LHCN-M2 (cell line): ENCODE measurements at regions not wholly inside any gene's neighbourhood (a gene's known extent, or its start where the extent isn't known, plus 50 kb on each side); places are given as distances from the start of the nearest gene placed in this dataset.

Experiments
- DNase-seq: peaks from one replicate; pipeline ENCODE4 v3.0.0-alpha.2; 2012; ENCODE audit warnings: low read depth

DNA sequence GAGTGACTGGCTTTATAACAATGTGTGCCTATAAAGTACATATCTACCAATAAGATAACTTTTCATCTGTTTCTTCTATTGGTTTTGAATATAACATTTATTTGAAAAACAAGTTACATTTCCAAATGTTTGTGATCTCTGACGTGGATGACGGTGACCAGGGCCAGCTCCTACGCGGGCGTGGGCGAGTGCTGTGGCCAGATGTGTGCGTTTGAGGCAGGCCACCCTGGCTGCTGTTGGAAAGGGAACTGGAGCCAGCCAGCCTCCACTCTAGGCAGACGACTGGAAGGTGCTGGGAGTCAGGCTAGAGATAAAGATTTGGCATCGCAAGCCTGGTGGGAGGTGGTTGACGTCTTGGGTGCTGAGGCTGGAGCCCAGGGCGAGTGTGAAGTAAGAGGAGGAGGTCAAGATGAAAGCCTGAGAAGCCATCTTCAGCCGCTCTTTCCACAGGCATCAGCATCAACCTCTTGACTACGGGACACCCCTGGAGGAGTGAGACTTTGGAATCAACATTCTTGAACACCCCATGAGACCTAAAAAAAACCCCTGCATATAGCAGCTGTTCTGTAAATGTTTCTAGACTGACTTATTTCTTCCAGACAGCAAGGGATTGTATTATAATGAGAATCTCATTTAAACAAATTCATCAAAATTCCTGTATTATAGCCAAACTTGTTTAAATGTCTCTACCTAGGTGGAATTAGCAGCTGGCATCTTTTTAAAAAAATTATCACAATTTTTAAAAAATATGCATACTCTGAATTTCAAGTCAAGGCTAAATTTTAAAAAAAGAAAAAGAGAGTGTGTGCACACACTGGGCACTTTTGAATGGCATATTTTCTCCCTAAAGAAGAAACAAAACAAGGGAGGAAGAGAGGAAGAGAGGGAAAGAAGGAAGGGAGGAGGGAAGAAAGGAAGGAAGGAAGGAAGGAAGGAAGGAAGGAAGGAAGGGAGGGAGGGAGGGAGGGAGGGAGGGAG, 112.5 kb upstream of the SLC44A3 start:
- DNase-seq: peak; percentile 43

DNA sequence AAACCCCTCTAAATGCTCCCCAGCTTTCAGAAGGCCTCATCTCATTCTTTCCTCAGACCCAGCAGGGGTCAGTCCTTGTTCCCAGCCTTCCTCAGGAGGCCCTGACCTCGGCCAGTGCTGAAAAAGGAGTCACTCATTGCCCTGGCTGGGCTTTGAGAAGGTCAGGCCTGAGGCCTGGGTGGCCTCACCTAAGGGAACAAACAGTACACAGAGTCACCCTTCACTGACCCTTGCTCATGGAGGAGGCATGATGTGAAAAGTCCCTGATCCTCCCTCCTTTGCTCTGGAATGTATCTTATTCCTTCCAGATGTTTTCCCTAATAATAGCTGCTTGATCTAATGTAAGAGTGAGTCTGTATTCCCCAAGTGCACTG, 117.7 kb upstream of the SLC44A3 start:
- DNase-seq: no peak

DNA sequence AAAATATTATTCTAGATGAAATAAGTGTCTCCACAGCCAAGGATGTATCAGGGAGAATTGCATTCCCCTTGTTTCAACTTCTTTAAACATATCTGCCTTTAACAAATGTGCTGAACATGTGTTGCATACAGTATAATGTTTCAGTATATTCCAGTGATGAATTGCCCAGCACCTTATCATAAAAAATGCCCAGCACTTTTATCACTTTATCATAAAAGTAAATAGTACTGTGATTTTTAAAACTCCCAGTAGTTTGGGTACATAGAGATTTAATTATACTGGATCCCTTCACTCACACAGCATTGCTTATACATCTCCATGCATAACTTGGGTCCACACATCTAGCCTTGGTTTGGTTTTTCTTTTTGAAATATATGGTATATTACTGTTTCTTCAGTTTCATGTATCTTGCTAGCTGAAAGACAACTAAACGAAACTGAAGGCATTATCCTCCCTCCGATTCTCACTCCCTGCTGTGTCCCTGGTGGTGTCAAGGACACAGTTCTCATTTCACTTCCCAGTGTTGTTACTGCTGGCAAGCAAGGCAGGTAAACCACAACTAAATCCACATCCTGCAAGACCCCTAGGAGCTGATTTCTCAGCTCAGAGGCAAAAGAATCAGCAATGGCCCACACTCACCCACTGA, 118.2 kb upstream of the SLC44A3 start:
- no peak for DNase-seq

DNA sequence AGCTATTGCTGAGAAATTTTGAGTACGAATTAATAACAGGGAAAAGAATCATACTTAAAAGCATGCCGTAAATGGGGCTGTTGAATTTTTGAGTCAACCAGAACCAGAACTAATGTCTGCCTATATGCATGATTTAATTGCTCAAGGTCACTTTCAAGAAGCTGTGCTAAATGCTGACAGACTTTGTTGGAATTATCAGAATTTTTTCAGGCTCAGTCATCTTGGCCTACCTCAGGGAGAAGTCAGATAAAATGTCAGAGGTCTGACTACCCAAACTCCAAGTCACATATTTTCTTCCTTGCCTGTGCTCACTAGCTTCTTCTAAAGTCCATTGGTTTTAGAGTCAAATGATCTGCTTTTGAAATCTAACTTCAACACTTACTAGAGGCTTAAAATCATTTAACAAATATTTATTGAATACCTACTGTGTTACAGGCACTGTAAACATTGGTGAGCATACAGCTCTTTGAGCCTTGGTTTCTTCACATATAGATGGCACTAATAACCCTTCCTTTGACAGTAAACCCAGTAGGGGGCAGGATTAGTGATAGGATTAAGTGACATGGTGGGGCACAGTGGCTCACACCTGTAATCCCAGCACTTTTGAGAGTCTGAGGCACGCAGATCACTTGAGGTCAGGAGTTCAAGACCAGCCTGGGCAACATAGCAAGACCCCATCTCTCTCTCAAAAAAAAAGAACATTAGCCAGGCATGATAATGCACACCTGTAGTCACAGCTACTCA, 121.2 kb upstream of the SLC44A3 start:
- DNase-seq: peak; percentile 61

DNA sequence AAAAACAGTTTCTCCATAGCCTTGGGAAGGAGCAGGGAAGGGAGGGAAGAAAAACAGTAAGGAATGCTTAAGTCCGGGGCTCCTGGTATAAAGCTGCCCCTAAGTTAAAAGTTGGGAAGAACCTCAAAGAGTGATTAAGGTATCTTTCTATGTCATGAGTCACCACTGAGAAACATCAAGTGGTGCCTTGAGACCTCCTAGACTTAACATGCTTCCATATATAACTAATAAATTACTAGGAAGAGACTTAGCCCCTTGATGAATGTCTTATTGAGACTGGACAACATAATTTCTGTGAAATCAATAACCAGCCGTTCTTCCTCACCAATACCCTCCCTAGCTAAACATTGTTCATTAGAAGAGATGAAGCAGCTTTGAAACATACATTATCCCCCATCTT, 121.8 kb upstream of the SLC44A3 start:
- DNase-seq: no peak

DNA sequence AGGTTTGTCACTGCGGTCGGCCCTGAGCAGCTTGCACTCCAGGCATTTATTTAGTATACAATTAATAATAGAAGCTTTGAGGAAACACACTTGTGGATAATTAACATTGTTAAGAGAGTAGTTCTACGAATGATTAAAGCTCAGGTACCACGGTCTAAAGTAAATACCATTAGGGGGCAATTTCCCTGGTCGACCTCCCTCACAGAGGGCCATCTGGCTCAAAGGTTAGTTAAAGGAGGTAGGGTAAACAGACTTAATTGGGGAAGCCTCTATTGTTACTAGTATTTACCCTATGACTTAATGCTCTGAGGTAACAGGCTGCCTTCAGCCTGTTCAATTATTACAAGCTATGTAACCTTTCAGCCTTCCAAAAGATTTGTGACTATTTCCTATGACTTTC, 122.3 kb upstream of the SLC44A3 start:
- DNase-seq: no peak

DNA sequence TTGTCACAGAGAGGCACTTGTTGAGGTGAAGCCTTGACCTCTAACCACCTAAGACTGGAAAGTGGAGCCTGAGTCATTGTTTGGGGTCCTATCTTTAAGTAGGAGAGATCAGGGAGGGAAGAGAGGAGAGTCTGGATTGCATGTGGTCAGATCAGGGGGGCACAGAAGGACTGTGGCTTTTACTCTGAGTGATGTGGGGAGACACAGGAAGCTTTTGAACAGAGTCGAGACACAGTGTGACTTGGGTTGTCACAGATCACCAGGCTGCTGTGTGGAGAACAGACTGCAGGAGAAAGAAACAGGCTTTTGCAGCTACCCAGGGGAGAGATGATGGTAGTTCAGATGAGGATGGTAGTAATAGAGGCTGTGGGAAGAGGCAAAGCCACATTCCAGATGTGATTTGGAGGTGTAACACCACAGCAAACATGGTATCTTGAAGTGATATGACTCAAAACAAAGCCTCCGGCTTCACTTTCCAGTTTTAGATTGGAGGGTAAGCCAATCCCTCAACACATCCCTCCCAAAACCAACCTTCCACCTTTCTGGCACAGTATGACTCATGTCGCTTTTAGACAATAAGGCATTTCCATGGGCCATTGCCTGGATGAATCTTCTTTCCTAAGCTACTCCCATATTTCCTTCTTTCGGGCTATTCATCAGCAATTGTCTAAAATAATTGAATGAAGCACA, 125.8 kb upstream of the SLC44A3 start:
- no peak for DNase-seq

DNA sequence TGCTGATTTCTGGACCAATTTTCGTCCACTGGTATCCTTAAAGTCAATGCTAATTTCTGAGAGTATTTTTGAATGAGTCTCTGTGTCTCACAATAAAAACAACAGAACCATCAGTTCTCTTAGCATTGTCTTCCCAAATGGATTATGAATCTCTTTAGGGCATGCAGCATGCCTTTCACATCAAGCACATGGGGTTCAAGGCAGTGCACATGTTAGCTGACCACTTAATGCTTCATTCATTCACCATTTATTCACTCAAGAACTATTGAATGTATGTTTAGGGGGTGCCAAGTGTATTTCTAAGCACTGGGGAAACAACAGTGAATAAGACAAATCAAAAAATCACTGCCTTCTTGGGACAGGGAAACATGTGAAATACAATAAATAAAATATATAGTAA, 126.7 kb upstream of the SLC44A3 start:
- DNase-seq: no peak

DNA sequence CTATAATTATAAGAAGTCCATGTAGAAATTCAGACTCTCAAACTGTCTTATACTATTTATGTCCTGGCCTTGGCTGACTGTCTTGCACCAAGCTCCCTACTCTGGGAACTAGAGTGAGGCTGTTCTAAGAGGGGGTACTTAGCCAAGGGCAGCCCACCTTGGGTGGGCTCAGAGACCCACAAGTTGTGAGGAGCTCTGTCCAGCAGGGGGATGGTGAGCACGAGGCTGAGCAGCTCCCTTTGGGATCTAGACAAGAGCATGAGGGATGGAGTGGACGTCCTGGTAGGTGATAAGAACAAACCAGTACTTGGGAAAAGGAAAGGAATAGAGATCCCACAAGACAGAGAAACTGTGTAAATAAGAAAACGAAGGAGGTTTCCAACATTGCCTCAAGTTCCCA, 127.1 kb upstream of the SLC44A3 start:
- DNase-seq: no peak

DNA sequence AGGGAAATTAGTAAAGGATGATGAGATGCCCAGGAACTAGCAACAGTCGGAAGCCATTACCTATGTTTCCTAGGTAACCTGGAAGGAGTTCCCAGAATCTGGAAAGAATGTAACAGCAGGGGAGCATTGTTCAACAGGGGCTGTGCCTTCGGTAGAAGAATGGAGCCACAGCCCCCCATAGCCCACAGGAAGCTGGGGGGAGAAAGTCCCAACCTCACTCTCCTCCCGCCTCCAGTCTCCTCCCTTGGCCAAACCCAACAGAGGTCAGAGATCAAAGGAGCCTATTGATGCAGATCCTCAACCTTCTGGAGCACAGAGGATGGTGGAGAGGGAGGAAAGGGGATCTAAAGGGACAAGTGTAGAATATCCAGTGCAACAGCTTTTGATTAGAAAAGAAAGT, 131.5 kb upstream of the SLC44A3 start:
- DNase-seq: no peak

DNA sequence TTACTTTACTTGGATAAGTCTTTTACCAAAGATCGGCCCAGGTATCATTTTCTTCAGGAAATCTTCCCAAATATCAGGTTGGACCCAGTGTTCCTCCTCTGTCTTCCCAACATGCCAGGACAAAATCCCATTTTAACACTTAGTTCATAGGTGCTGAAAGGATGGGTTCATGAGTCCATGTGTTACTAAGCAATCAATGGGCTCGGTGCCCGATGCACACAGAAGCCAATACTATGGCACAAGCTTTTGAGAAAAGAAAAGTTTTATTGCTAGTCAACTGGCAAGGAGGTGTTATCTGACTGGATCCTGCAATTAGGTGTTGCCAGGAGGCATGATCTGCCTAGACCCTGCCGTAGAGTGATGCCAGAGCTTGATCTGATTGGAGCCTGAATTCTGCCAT, 133.3 kb upstream of the SLC44A3 start:
- no peak for DNase-seq

DNA sequence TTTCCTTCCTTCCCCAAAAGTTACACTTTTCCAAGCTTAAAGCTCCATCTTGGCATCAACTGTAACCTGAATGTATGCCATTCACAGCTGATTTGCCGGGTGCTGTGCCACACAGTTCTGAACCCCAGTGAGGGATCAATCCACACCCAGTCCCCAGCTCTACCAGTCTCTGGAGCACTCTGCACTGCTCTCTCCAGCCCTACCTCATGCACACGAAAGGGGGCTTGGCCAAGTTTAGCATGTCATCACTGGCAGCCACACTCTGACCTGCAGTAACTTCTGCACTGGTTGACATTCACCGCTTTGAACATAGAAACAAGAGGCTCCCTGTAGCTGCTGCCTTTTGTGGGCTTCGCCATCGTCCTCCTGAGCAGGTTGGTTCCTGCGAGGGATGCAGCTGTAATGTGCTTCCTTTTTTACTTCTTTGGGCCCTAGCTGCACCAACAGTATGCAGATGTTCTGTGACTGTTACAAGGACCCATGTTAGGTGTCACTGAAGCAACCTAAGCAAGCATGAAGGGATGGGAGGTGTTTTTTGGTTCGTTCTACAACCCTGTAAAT, 135.4 kb upstream of the SLC44A3 start:
- DNase-seq: no peak

DNA sequence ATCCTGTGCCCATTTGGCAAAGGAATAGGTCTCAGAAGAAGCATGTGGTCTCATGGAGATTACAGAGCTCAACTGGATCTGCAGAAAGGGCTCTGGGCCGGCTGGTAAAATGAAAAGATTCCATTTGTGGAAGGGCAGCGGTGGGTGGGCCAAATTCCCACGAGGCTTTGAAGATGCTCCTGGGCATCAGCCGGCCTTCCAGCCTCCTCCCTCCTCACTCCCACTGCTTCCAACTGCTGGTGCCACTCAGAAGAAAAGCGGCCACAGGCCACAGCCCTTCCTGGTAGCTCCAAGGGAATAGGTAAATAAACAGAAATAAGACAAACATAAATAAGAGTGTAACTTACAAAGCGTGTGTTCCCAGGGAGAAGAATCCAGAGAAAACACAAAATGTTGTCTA, 136.3 kb upstream of the SLC44A3 start:
- peak; percentile 44 for DNase-seq

DNA sequence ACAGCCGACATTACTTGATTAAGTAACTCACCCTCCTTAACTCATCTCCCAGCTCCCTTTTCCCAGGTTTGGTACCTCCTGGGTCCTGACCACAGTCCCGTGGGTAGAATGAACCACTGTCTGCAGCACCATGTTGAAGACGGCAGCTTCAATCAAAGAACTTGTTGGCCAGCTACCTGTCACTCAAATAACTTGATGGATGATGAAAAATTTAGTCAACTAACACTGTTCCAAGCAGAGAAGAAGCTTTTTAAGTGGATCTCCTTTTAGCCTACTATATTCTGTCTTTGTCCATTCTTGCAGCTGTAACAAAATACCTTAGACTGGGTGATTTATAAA, 138.4 kb upstream of the F3 start:
- DNase-seq: no peak

DNA sequence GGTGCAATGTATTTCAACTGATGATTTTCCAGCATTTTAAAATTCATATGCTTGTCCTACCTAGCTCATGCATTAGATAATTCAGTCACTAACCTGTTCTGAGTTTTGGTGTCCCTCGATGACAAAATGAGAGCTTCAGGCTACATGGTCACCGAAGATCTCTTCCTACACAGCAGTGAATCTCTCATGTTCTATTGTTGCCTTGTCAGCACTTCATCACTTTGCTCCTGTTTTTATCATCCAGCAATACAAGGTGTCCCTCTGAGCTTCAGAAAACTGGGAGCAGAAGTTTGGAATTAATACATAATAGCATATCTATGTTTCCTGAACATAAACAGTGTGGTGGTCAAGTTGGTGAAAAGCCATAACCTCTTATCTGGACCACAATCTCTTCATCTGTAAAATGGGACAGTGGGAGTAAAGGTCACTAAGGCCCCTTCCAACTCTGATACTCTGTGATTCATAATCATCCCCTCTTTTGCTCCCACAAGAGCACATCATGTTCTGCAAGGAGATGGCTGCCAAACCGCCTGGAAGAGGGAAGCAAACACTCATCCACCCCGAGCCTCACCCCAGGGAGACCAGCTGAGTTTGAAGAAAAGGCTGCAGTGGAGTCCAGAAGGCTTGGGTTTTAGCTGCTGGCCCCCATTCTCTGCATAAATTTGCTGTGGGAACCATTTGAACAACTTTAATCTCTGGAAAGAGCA, 137.9 kb upstream of the F3 start:
- peak; percentile 23 for DNase-seq

DNA sequence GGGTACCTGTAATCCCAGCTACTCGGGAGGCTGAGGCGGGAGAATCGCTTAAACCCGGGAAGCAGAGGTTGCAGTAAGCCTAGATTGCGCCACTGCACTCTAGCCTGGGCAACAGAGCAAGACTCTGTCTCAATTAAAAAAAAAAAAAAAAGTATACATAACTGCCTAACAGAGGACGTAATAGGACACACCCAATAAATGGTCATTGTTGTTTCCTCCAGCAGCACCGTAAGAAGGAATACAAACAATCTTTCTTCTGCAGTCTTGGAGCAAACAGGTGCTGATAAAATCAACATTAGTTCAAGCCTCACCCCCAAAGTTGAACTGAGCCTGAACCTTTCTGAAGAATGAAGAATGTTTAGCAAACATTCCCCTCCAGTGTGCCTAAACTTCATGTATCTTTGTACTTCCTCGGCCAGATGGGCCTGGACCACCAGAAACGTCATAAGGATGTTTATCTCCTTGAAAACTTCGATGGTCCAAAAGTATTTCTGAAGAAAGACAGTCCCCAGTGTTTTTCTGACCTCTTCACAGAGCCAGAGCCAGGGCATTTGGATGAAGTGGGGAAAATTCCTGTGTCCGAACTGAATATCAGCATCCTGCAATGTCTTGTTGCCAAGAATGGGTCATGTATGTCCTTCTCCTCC, 136.8 kb upstream of the F3 start:
- no peak for DNase-seq

DNA sequence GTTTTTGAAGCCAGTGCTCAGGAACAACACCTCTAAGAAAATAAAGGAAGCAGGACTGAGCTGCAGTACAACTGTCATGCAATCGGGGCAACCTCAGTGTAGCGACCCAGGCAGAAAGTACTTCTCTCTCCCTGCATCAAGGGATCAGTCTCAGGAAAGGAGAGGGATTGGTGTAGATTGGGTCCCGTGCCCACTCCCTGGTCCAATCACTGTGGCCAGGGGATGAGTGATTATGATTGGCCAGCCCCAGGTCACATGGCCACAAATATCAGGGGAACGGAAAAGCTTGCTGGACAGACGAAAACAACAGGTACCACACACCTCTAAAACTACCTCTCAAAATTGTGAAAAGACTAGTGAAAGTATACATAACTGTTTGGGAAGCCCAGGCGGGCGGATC, 136.2 kb upstream of the F3 start:
- DNase-seq: no peak

DNA sequence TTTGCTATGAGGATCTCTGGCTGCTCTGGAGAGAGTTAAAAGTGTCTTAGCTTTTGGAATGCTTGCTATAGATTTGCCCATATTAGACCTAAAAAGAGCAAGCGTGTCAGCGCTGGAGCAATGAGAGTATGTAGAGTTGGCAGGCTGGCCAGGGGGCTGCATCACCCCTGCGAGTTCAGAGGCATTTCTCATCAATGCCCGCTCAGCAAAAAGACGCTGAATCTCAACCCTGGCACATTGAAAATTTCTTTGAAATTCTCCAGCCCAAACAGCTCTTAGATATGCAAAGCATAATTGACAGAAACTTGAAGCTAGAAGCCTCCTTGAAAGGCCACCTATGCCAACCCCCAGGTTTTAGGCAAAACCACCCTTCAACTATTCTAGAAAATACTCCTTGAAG, 135.5 kb upstream of the F3 start:
- no peak for DNase-seq

DNA sequence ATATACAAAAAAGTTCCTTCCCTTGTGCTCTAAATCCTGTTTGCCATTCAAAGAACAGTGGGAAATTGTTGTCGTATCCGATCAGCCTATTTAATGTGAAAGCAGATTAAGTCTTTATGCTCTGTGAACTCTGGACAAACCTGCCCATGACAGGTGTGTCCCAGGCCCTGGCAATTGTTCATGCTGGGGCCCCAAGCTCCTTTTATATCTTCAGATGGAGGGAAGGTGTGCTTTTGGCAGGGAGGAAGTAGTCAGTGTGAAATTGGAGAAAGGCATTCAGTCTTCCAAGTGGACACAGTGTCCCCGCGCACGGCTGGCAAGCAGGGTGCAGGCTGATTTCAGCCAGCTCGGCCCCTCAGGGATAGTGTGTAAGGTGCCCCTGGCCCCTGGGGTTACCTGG, 135.1 kb upstream of the F3 start:
- no peak for DNase-seq

DNA sequence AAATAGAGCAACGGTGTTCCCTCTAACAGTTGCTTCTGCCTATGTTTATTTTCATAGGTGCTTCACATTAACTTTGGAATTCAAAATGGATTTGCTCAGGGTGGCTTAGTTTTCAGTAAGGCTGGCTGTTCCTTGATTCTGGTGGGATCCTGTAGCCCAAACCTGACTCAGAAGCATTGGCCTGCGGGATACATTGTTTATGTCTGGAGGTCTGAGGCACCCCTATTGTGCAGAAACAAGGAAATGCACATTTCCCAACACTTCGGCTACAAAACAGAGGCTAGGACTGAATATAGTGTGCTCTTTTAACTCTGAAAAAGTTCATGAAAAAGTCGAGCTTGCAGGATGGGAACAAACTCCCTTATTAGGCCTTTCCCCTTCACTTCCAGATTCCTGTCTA, 133.8 kb upstream of the F3 start:
- no peak for DNase-seq

DNA sequence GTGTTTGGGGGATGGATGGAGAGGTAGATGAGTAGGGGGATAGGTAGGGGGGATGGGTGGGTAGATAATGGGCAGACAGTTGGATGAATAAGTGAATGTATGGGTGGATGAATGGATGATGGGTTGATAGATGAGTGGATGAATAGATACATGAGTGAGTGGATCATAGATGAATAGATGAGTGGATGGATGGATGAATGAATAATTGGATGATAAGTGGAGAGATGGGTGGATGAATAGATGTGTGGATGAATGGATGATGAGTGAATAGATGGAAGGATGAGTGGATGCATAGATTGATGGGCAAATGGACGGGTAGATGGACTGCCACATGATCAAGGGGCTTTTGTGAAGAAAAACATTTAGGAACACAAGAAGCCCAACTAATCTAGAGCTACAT, 133.3 kb upstream of the F3 start:
- DNase-seq: no peak
